Sigmoid colon (tissue), 6 donors: ENCODE measurements at regions not wholly inside any gene's neighbourhood (a gene's known extent, or its start where the extent isn't known, plus 50 kb on each side); places are given as distances from the start of the nearest gene placed in this dataset.

Experiments
- DNase-seq: peaks from one replicate; pipeline ENCODE4 v3.0.0-alpha.2; 2019
- H3K27ac ChIP-seq, 4 donors: fragments of 200-600 bp; sonication (generic); one replicate each; pipeline ENCODE4 v1.5.1; 2016 to 2019; ENCODE audit warnings: mild to moderate bottlenecking in 1 of 4
- H3K27me3 ChIP-seq, 3 donors: fragments of 200-600 bp; sonication (generic); one replicate each; pipeline ENCODE4 v1.5.1; 2019; ENCODE audit warnings: mild to moderate bottlenecking in 1 of 3
- H3K36me3 ChIP-seq, 4 donors: fragments of 200-600 bp; sonication (generic); one replicate each; pipeline ENCODE4 v1.5.1; 2016 to 2019
- H3K4me1 ChIP-seq, 4 donors: fragments of 200-600 bp; sonication (generic); one replicate each; pipeline ENCODE4 v1.5.1; 2017 to 2019
- H3K4me3 ChIP-seq, 4 donors: fragments of 200-600 bp; sonication (generic); one replicate each; pipeline ENCODE4 v1.5.1; 2017 to 2019; ENCODE audit warnings: mild to moderate bottlenecking in 2 of 4, moderate library complexity in 1 of 4
- H3K9me3 ChIP-seq, 4 donors: fragments of 200-600 bp in 3 of 4; sonication (generic) in 3 of 4; one replicate each; pipeline versions ENCODE4 v1.5.1 to v1.6.1; 2013 to 2019
- CTCF ChIP-seq, 4 experiments: fragments of 450-650 bp in 3 of 4; fragments of 200-600 bp in 1 of 4; IDR thresholded peaks; one replicate each; pipeline ENCODE4 v1.5.1; 2016 to 2019; ENCODE audit warnings: antibody characterized with exemption in 4 of 4, mild to moderate bottlenecking in 3 of 4, moderate library complexity in 2 of 4
- EP300 ChIP-seq, 4 donors: sonication (generic); formaldehyde crosslinking; IDR thresholded peaks; one replicate each; pipeline ENCODE4 v1.6.1; 2017; ENCODE audit warnings: antibody characterized with exemption in 4 of 4
- POLR2A ChIP-seq, 2 donors: fragments of 450-650 bp; IDR thresholded peaks; one replicate each; pipeline ENCODE4 v1.6.1; 2016; ENCODE audit warnings: antibody characterized with exemption in 2 of 2, mild to moderate bottlenecking in 2 of 2, moderate library complexity in 2 of 2
- POLR2AphosphoS5 ChIP-seq, 4 donors: sonication (generic); formaldehyde crosslinking; IDR thresholded peaks; one replicate each; pipeline ENCODE4 v1.6.1; 2017; ENCODE audit warnings: antibody characterized with exemption in 4 of 4
- WGBS, 2 donors: extraction: QIAGEN DNeasy Blood & Tissue Kit; methylation state at CpG; one replicate each; pipeline ENCODE4 v1.1.7; 2013; 5-methylcytosine and 5-hydroxymethylcytosine counted together
- intact Hi-C: fragments of 100-400 bp; cut with DNase I; formaldehyde crosslinking; loops from one replicate; pipeline ENCODE4 v1.15.1; 2023
- donor health status: healthy with polysubstance abuse.
- donor health status: healthy.

GRCh38 chr1:38657873-38658272, 201.7 kb downstream of the RRAGC start:
- H3K4me3 ChIP-seq: no peak overlapping the region
- H3K27ac ChIP-seq: no peak overlapping the region
- 91 to 93% methylated on average over 2 of the region's 2 CpGs for WGBS, 2 donors
- DNase-seq: no peak
- intact Hi-C loops: no loop called here
- H3K4me1 ChIP-seq: no peaks in the 10 kb centered on the region
- H3K9me3 ChIP-seq: peaks cover 0 to 7% (median 0%) of the 10 kb centered on the region in 4 donors
- H3K27me3 ChIP-seq: no peaks in the 10 kb centered on the region
- H3K36me3 ChIP-seq: no peaks in the 10 kb centered on the region
- no peak for TF ChIP-seq POLR2A (IDR thresholded peaks at IDR 0.05)
- no peak for TF ChIP-seq EP300 (IDR thresholded peaks at IDR 0.05)
- no peak for TF ChIP-seq POLR2AphosphoS5 (IDR thresholded peaks at IDR 0.05)
- no peak for TF ChIP-seq CTCF (IDR thresholded peaks at IDR 0.05)

- H3K4me1 ChIP-seq: no peaks in the 10 kb centered on the region
- no peaks in the 10 kb centered on the region for H3K27me3 ChIP-seq
- no peak overlapping the region for H3K27ac ChIP-seq
- intact Hi-C loops: no loop called here
- WGBS, 2 donors: 75 to 85% methylated on average over 3 of the region's 3 CpGs
- H3K9me3 ChIP-seq: peaks cover 0 to 7% (median 0%) of the 10 kb centered on the region in 4 donors
- H3K4me3 ChIP-seq: no peak overlapping the region
- no peak for TF ChIP-seq POLR2A (IDR thresholded peaks at IDR 0.05)
- TF ChIP-seq CTCF (IDR thresholded peaks at IDR 0.05): no peak
- no peak for TF ChIP-seq EP300 (IDR thresholded peaks at IDR 0.05)
- no peak for TF ChIP-seq POLR2AphosphoS5 (IDR thresholded peaks at IDR 0.05)
- no peak for DNase-seq
- no peaks in the 10 kb centered on the region for H3K36me3 ChIP-seq
Measured at GRCh38 chr1:38657207-38657840, 202.2 kb downstream of the RRAGC start.

GRCh38 chr1:38656726-38657125, 202.8 kb downstream of the RRAGC start:
- intact Hi-C loops: no loop called here
- Histone ChIP-seq H3K4me1 (no peaks in the 10 kb centered on the region), H3K27me3 (no peaks in the 10 kb centered on the region), H3K4me3 (no peak overlapping the region), H3K36me3 (no peaks in the 10 kb centered on the region), H3K9me3 (peaks cover 0 to 7% (median 0%) of the 10 kb centered on the region in 4 donors), H3K27ac (no peak overlapping the region)
- no peak for DNase-seq
- TF ChIP-seq CTCF (IDR thresholded peaks at IDR 0.05): no peak
- TF ChIP-seq EP300 (IDR thresholded peaks at IDR 0.05): no peak
- no peak for TF ChIP-seq POLR2A (IDR thresholded peaks at IDR 0.05)
- no peak for TF ChIP-seq POLR2AphosphoS5 (IDR thresholded peaks at IDR 0.05)
- WGBS, 2 donors: 40 to 62% methylated on average over 4 of the region's 4 CpGs

GRCh38 chr1:38652217-38652616, 207.4 kb downstream of the RRAGC start:
- Histone ChIP-seq H3K27ac (no peak overlapping the region), H3K36me3 (no peaks in the 10 kb centered on the region), H3K4me1 (no peaks in the 10 kb centered on the region), H3K9me3 (no peaks in the 10 kb centered on the region), H3K27me3 (no peaks in the 10 kb centered on the region), H3K4me3 (no peak overlapping the region)
- TF ChIP-seq EP300 (IDR thresholded peaks at IDR 0.05) (no peak), POLR2A (IDR thresholded peaks at IDR 0.05) (no peak), POLR2AphosphoS5 (IDR thresholded peaks at IDR 0.05) (no peak), CTCF (IDR thresholded peaks at IDR 0.05) (no peak)
- DNase-seq: no peak
- 91 to 96% methylated on average over 1 of the region's 1 CpG for WGBS, 2 donors
- intact Hi-C loops: no loop called here

- no peaks in the 10 kb centered on the region for H3K36me3 ChIP-seq
- H3K4me3 ChIP-seq: no peak overlapping the region
- DNase-seq: no peak
- intact Hi-C loops: no loop called here
- TF ChIP-seq POLR2A (IDR thresholded peaks at IDR 0.05) (no peak), POLR2AphosphoS5 (IDR thresholded peaks at IDR 0.05) (no peak), CTCF (IDR thresholded peaks at IDR 0.05) (no peak), EP300 (IDR thresholded peaks at IDR 0.05) (no peak)
- 66 to 83% methylated on average over 8 of the region's 8 CpGs for WGBS, 2 donors
- H3K27me3 ChIP-seq: no peaks in the 10 kb centered on the region
- H3K9me3 ChIP-seq: no peaks in the 10 kb centered on the region
- H3K4me1 ChIP-seq: no peaks in the 10 kb centered on the region
- H3K27ac ChIP-seq: no peak overlapping the region
Measured at GRCh38 chr1:38651669-38652068, 207.9 kb downstream of the RRAGC start.
